Small intestine (tissue), 7 donors: ENCODE measurements at regions not wholly inside any gene's neighbourhood (a gene's known extent, or its start where the extent isn't known, plus 50 kb on each side); places are given as distances from the start of the nearest gene placed in this dataset.

Experiments
- DNase-seq, 2 donors: peaks; one replicate each; pipeline versions ENCODE4 v3.0.0 to v3.0.0-alpha.2; 2013
- FAIRE-seq: peaks from 2 replicates; lab custom pipeline; 2012; peaks lifted over from hg19 to GRCh38; lab: Jason Lieb, UNC
- H3K27ac ChIP-seq, 3 donors: one replicate each; pipeline ENCODE4 v1.5.1; 2013; ENCODE audit warnings: low read length in 2 of 3, mild to moderate bottlenecking in 2 of 3, control low read depth in 1 of 3, inconsistent platforms in 1 of 3, low read depth in 1 of 3, moderate library complexity in 1 of 3
- H3K27me3 ChIP-seq, 3 donors: one replicate each; pipeline ENCODE4 v1.6.1; 2013; ENCODE audit warnings: low read length in 3 of 3, inconsistent platforms in 1 of 3; ENCODE audit not compliant: control insufficient read depth in 3 of 3, insufficient read depth in 3 of 3
- H3K36me3 ChIP-seq, 3 donors: one replicate each; pipeline ENCODE4 v1.6.1; 2013; ENCODE audit warnings: low read length in 3 of 3, inconsistent platforms in 1 of 3, low read depth in 1 of 3, mild to moderate bottlenecking in 1 of 3, moderate library complexity in 1 of 3; ENCODE audit not compliant: control insufficient read depth in 3 of 3, insufficient read depth in 2 of 3
- H3K4me1 ChIP-seq, 3 donors: one replicate each; pipeline ENCODE4 v1.6.1; 2013; ENCODE audit warnings: low read length in 2 of 3, inconsistent platforms in 1 of 3, low read depth in 1 of 3, mild to moderate bottlenecking in 1 of 3, moderate library complexity in 1 of 3; ENCODE audit not compliant: control insufficient read depth in 3 of 3, insufficient read depth in 2 of 3
- H3K4me3 ChIP-seq, 3 donors: one replicate each; pipeline ENCODE4 v1.5.1; 2013; ENCODE audit warnings: low read length in 3 of 3, control low read depth in 1 of 3, inconsistent platforms in 1 of 3, low read depth in 1 of 3, mild to moderate bottlenecking in 1 of 3, moderate library complexity in 1 of 3
- H3K9me3 ChIP-seq, 2 donors: one replicate each; pipeline ENCODE4 v1.6.1; 2013; ENCODE audit warnings: low read depth in 1 of 2, low read length in 1 of 2; ENCODE audit not compliant: control insufficient read depth in 2 of 2, insufficient read depth in 1 of 2
- WGBS, 3 donors: extraction: QIAGEN DNeasy Blood & Tissue Kit; methylation state at CpG; one replicate each; pipeline ENCODE4 v1.1.7; 2013; 5-methylcytosine and 5-hydroxymethylcytosine counted together
- donor health status: healthy with polysubstance abuse.
- donor health status: control.
- donor health status: control.
- donor health status: Bipolar disorder and iron deficiency.
- donor health status: healthy.

DNA sequence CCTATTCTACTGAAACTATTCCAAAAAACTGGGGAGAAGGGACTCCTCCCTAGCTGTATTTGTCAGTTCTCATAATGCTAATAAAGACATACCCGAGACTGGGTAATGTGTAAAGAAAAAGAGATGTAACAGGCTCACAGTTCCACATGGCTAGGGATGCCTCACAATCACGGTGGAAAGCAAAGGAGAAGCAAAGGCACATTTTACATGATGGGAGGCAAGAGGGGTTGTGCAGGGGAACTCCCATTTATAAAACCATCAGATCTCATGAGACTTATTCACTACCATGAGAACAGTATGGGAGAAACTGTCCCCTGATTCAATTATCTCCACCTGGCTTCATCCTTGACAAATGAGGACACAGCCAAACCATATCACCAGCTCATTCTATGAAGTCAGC, 111.2 kb upstream of the RIPOR2 start:
- Histone ChIP-seq H3K4me1 (no peaks in the 10 kb centered on the region), H3K27me3 (no peaks in the 10 kb centered on the region), H3K27ac (no peak overlapping the region), H3K9me3 (no peaks in the 10 kb centered on the region), H3K4me3 (no peak overlapping the region), H3K36me3 (no peaks in the 10 kb centered on the region)
- 76 to 90% (median 83%) methylated on average over 2 of the region's 2 CpGs for WGBS, 3 donors
- FAIRE-seq (no peak), DNase-seq (no peak)

DNA sequence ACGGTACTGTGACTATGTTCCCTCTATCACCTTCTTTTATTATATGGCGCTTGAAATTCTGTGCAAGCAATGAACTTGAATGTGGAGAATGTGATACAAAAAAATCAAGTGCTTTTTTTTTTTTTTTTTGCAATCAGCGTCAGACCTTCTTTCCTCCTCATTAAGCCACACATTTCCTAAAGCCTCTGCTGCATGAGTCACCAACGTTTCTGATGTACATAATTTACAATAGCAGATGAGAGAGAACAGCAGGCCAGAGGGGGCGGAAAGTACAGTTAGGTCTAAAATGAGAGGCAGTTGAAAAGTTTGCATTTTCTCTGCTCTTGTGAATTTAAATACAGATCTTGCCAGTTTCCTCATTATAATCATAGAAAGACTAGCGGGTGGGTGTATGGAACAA, 114.6 kb upstream of the RIPOR2 start:
- Histone ChIP-seq H3K36me3 (no peaks in the 10 kb centered on the region), H3K4me1 (no peaks in the 10 kb centered on the region), H3K27me3 (no peaks in the 10 kb centered on the region), H3K27ac (no peak overlapping the region), H3K9me3 (no peaks in the 10 kb centered on the region), H3K4me3 (no peak overlapping the region)
- FAIRE-seq: no peak
- DNase-seq: peak in 1 of 2 donors; percentile 37
- WGBS, 3 donors: 35 to 57% (median 44%) methylated on average over 6 of the region's 6 CpGs

DNA sequence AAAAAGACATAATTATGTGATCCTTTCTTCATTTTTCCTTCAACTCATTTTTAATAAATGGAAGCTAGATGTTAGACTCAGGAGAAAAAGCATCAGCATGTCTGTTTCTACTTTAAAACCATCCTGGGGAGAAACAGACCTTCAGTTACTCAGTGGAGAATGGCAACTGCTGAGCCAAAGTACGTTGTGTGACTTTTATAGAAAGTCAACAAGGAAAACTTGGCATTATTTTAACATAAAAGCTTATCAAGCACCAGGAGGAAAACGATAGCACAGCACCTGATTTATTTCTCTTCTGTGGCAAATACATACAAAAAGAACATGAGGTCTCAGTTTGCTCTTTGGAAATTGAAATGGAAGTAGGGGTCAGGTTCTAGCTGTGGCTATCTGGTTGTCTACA, 115.3 kb upstream of the RIPOR2 start:
- Histone ChIP-seq H3K27me3 (no peaks in the 10 kb centered on the region), H3K36me3 (no peaks in the 10 kb centered on the region), H3K4me1 (no peaks in the 10 kb centered on the region), H3K4me3 (no peak overlapping the region), H3K27ac (no peak overlapping the region), H3K9me3 (no peaks in the 10 kb centered on the region)
- DNase-seq: no peak
- FAIRE-seq: no peak
- 14 to 46% (median 33%) methylated on average over 2 of the region's 2 CpGs for WGBS, 3 donors

DNA sequence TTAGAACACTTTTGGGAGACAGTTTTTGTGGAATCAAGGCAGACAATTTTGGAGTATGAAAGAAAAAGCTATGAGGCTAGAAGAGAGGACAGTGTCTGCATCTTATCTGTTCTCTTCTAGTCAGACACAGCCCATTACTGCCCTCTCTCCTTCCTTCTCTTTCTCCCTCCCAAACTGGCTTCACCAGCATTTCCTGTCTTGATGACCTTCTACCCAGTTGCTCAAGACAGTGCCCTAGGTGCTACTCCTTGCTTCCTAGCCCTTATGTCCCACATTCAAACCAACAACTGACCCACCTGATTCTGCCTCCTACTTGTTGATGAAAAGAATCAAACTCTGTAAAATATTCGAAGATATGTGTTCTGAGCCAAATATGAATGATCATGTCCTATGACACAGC, 116.4 kb upstream of the RIPOR2 start:
- no peaks in the 10 kb centered on the region for H3K27me3 ChIP-seq
- H3K9me3 ChIP-seq: no peaks in the 10 kb centered on the region
- no peak overlapping the region for H3K27ac ChIP-seq
- DNase-seq: no peak
- 70 to 96% (median 83%) methylated on average over 1 of the region's 1 CpG for WGBS, 3 donors
- FAIRE-seq: no peak
- H3K36me3 ChIP-seq: no peaks in the 10 kb centered on the region
- no peak overlapping the region for H3K4me3 ChIP-seq
- H3K4me1 ChIP-seq: no peaks in the 10 kb centered on the region

DNA sequence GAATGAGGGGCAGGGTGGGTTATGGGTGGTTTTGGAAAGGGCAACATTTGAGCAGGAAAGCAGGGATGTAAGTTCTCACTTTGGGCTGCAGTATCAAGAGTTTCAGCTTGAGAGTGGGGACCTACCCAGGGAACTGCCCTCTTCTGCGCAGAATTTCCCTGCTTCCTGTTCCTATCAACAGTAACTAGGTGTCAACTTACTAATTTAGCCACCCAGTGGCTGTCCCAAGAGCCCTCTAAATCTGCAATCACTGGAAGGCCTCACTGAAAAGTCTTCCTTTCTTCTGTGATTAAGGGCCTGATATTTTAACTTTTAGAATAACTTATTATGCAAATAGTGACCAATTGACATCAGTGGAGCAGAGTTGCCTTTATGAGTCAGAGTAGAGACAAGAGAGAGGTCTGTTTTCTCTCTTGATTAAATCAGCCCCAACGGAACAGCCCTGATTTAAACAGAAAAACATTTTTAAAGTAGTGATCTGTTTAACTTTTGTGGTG, 118.2 kb upstream of the RIPOR2 start:
- no peak for FAIRE-seq
- Histone ChIP-seq H3K36me3 (no peaks in the 10 kb centered on the region), H3K27me3 (no peaks in the 10 kb centered on the region), H3K4me1 (no peaks in the 10 kb centered on the region), H3K27ac (no peak overlapping the region), H3K9me3 (no peaks in the 10 kb centered on the region), H3K4me3 (no peak overlapping the region)
- 60 to 63% (median 61%) methylated on average over 2 of the region's 2 CpGs for WGBS, 3 donors
- DNase-seq: no peak

DNA sequence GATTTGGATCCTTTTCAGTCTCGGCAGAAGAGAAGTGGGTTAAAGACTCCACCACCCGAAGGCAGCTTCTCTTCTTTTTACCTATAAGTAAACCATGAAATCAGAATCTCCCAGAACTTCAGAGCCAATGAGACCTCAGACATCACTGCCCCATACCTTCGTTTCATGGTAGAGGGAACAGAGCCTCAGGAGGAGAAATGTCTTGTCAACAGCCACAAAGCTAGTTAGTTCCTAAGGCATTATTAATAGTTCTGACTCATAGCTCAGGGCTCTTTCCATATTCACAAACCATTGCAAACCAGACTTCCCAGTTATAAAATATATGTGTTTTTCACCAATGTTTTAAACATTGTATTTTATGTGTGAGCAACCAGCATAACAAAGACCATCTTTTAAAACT, 118.7 kb upstream of the RIPOR2 start:
- Histone ChIP-seq H3K27me3 (no peaks in the 10 kb centered on the region), H3K9me3 (no peaks in the 10 kb centered on the region), H3K27ac (no peak overlapping the region), H3K4me1 (no peaks in the 10 kb centered on the region), H3K4me3 (no peak overlapping the region), H3K36me3 (no peaks in the 10 kb centered on the region)
- 72 to 82% (median 76%) methylated on average over 3 of the region's 3 CpGs for WGBS, 3 donors
- FAIRE-seq (no peak), DNase-seq (no peak)

DNA sequence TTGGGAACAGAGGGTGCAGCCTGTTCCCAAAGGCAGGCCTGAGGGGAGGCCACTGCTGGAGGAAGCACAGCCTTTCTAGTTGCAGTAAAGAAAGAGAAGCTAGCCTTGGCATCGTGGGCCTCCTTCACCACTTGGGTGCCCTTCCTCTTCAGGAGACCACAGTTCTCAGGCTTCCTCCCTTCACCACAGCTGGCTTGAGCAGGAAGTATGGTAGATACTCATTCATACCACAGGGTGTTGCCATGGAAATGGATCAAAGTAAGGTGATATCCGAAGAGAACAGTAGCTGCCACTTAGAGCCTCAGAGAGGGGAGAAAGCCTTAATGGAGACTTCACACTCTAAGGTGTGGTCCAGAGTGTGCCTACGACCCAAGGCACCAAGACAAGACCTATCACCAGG, 120.4 kb upstream of the RIPOR2 start:
- WGBS, 3 donors: 58 to 66% (median 60%) methylated on average over 3 of the region's 3 CpGs
- H3K4me1 ChIP-seq: no peaks in the 10 kb centered on the region
- H3K36me3 ChIP-seq: no peaks in the 10 kb centered on the region
- DNase-seq (peak in 1 of 2 donors; percentile 33), FAIRE-seq (no peak)
- no peaks in the 10 kb centered on the region for H3K9me3 ChIP-seq
- no peaks in the 10 kb centered on the region for H3K27me3 ChIP-seq
- H3K4me3 ChIP-seq: no peak overlapping the region
- no peak overlapping the region for H3K27ac ChIP-seq

DNA sequence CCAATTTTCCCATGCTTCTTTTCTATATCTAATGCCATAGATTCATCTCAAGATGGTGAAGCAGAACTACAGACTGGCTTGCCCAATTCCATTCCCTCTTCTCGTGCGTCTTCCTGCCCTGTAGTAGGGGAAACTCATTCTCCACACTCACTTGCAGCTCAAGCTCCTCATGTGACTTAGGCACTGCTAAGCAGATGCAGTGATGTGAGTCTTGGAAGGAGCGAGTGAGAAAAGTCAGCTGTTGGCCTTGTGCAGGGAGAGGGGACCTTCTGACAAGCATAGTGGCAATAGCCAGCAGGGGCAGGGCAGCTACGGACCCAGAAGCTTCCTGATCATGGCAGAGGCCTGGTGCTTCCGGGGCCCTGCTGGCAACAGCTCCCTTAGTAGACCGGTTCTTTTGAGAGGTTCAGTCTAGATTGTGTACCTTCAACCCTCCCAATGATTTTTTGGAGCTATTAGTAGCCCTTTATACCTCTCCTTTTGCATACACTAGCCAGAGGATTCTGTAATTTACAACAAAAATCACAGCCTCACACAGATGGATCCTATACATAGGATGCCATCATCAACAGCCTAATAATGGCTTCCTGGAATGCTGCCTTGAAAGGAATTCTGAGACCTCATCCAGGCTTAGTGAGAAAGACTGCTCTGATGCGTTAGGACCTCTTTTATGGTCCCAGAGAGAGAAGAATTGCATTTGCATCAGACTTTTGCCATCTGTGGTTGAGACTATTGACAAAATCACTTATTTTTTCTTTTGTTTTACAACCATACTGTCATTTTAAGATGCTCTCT, 121.5 kb upstream of the RIPOR2 start:
- WGBS, 3 donors: 80 to 83% (median 80%) methylated on average over 7 of the region's 7 CpGs
- no peak for DNase-seq
- H3K9me3 ChIP-seq: no peaks in the 10 kb centered on the region
- no peak for FAIRE-seq
- H3K4me3 ChIP-seq: no peak overlapping the region
- H3K4me1 ChIP-seq: no peaks in the 10 kb centered on the region
- no peak overlapping the region for H3K27ac ChIP-seq
- no peaks in the 10 kb centered on the region for H3K36me3 ChIP-seq
- no peaks in the 10 kb centered on the region for H3K27me3 ChIP-seq

DNA sequence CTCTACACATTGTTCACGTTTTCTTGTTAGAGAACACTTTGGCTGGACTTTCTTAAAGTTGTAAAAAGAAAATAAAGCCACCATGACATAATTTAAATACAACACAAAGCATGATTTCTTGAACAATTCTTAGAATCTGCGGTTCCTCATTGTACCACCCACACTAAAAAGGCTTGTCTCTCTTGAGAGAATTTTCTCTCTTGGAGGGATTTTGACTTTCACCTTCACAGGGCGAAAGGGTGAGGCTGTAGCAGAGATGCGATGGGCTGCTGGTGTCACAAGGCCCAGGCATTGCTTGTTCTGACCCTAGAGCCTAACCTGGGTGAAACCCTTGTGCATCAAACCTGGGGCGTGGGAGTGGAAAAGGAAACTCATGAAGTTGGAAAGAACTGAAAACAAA, 122.7 kb upstream of the RIPOR2 start:
- H3K27ac ChIP-seq: no peak overlapping the region
- no peak for FAIRE-seq
- 85 to 88% (median 86%) methylated on average over 5 of the region's 5 CpGs for WGBS, 3 donors

More for the DNA sequence above, 122.7 kb upstream of the RIPOR2 start:
- Histone ChIP-seq H3K4me3 (no peak overlapping the region), H3K27me3 (no peaks in the 10 kb centered on the region), H3K9me3 (no peaks in the 10 kb centered on the region), H3K4me1 (no peaks in the 10 kb centered on the region), H3K36me3 (no peaks in the 10 kb centered on the region)
- DNase-seq: no peak
